ENCODE measurements at regions not wholly inside any gene's neighbourhood (a gene's known extent, or its start where the extent isn't known, plus 50 kb on each side); places are given as distances from the start of the nearest gene placed in this dataset.

GRCh38 chr14:25895740-25896139 is 702.1 kb downstream of the NOVA1 start:
- ATAC-seq (no peak), DNase-seq (no peak)
- Mint-ChIP-seq H3K4me3 (no peak overlapping the region), H3K27me3 (no peaks in the 10 kb centered on the region), H3K27ac (no peak overlapping the region), H3K9me3 (peaks cover 10% of the 10 kb centered on the region), H3K4me1 (no peaks in the 10 kb centered on the region), H3K36me3 (ENCODE audit: low read depth) (no peaks in the 10 kb centered on the region)

GRCh38 chr14:25887251-25887878 is 710.5 kb downstream of the NOVA1 start:
- H3K9me3 Mint-ChIP-seq = peaks cover 13% of the 10 kb centered on the region
- DNase-seq (no peak), ATAC-seq (no peak)
- no peaks in the 10 kb centered on the region for H3K36me3 Mint-ChIP-seq (ENCODE audit: low read depth)
- H3K27me3 Mint-ChIP-seq = no peaks in the 10 kb centered on the region
- no peaks in the 10 kb centered on the region for H3K4me1 Mint-ChIP-seq
- no peak overlapping the region for H3K27ac Mint-ChIP-seq
- H3K4me3 Mint-ChIP-seq = no peak overlapping the region

DNA sequence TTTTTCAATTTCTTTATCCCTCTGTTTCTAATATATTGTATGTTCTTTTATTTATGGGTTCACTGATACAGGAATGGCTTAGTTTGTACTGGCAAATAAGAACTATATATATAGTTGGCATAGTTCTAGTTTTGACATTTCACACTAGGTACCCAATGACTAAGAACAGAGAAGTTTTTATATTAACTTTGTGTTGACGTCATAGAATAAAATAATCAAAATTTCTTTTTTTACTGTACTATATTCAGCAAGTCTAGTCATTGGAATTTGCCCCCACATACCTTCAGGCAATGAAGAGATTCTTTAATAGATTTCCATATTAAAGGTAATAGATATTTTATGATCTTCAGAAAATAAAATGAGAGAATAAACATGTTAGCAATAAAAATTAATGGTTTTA is 713.2 kb downstream of the NOVA1 start:
- Mint-ChIP-seq H3K27ac (no peak overlapping the region), H3K9me3 (peaks cover 9% of the 10 kb centered on the region), H3K4me3 (no peak overlapping the region), H3K36me3 (ENCODE audit: low read depth) (no peaks in the 10 kb centered on the region), H3K4me1 (no peaks in the 10 kb centered on the region), H3K27me3 (no peaks in the 10 kb centered on the region)
- DNase-seq (no peak), ATAC-seq (no peak)

- no peak overlapping the region for H3K27ac Mint-ChIP-seq
- DNase-seq = no peak
- H3K36me3 Mint-ChIP-seq (ENCODE audit: low read depth) = no peaks in the 10 kb centered on the region
- H3K4me1 Mint-ChIP-seq = no peaks in the 10 kb centered on the region
- no peak for ATAC-seq
- H3K9me3 Mint-ChIP-seq = peaks cover 9% of the 10 kb centered on the region
- H3K27me3 Mint-ChIP-seq = no peaks in the 10 kb centered on the region
- H3K4me3 Mint-ChIP-seq = no peak overlapping the region
Observed at GRCh38 chr14:25882899-25883298, 714.9 kb downstream of the NOVA1 start.

DNA sequence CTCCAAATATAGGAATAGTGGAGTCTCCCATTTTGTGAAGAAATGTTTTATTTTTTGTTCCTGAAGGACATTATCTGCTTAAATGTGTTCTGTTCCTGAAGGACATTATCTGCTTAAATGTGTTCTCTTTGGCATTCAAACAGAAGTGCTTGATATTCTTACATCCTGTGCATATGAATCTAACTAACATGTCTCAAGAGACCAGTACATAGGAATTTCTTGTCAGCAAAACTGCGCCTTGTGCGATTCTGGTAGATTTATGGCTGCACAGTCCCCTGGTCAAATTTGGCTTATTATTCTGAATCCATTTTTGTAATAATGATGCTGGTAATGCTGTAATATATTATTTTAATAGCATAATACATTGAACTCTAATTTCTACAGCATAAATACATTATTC is 722.4 kb downstream of the NOVA1 start:
- H3K4me3 Mint-ChIP-seq = no peak overlapping the region
- H3K27me3 Mint-ChIP-seq = no peaks in the 10 kb centered on the region
- no peak overlapping the region for H3K27ac Mint-ChIP-seq
- no peaks in the 10 kb centered on the region for H3K9me3 Mint-ChIP-seq
- DNase-seq (no peak), ATAC-seq (no peak)
- H3K36me3 Mint-ChIP-seq (ENCODE audit: low read depth) = no peaks in the 10 kb centered on the region
- H3K4me1 Mint-ChIP-seq = no peaks in the 10 kb centered on the region

DNA sequence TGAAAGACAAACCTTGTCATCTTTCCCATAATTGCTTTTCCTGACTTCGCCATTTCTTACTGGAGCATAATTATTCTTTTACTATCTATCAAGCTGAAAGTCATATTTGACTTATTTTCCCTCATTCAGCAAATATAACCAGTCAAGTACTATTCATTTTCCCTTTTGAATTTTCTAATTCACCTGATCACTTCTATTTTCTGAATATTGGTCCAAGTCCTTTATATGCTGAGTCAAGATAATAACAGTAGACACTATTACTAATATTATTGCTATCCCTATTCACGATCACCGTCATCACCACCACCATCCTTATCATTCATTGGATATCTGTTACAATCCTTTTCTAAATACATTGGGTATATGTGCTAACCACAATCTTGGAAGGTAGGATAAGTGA is 728.0 kb downstream of the NOVA1 start:
- DNase-seq (no peak), ATAC-seq (no peak)
- Mint-ChIP-seq H3K4me3 (no peak overlapping the region), H3K36me3 (ENCODE audit: low read depth) (no peaks in the 10 kb centered on the region), H3K27ac (no peak overlapping the region), H3K9me3 (peaks cover 6% of the 10 kb centered on the region), H3K27me3 (no peaks in the 10 kb centered on the region), H3K4me1 (no peaks in the 10 kb centered on the region)

DNA sequence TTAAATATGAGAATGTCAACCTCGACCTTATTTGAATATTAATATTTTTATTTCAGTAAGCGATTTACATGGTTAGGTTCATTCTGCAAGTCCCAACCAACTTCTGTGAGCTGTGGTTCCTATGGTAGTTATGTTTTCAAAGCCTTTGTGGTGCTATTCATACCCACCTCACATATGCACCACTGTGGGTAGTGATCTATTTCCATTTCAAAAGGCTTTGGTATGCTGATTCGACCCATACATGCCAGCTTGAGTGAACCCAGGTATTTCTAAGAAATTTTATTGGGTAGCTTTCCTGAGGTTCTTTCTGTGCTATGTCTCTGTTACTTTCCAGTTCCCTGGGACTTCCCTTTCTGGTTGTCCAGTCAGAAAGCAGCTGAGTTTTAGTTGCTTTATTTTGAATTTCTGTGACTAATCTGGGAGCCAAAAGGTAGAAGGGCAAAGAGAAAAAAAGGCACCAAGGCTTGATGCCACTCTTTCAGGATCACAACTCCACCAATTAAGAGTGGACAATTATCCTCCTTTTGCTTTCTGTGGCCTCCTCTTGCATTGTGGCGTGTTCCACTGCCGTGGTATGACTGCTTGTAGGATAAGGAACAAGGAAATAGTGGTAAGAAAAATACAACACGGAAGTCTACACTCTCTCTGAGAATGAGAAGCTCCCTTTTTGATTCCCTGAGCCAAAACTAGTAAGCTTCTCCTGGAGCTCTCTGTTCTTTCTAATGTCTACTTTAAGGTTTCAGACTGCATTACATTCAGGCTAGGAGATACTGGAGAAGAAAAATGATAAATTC is 729.1 kb downstream of the NOVA1 start:
- Mint-ChIP-seq H3K4me1 (no peaks in the 10 kb centered on the region), H3K36me3 (ENCODE audit: low read depth) (no peaks in the 10 kb centered on the region), H3K9me3 (peaks cover 6% of the 10 kb centered on the region), H3K4me3 (no peak overlapping the region), H3K27ac (no peak overlapping the region), H3K27me3 (no peaks in the 10 kb centered on the region)
- ATAC-seq (no peak), DNase-seq (no peak)

DNA sequence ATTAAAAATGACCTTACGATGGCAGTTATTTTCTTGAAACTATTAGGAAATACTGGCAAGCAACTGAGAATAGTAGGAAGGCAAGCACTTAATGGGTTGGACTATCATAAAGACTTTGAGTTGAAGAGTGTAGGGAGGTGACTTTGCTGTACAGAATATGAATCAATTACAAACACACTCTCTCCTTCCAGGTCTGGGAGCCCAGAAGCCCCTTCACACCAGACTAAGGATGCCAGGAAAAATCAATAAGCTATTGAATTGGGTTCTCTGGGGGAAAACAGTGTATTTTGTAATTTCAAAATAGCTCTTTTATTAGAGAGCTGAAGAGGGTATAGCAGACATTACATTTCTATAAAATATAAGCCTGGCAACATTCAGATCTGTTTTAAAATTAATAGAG is 736.4 kb downstream of the NOVA1 start:
- Mint-ChIP-seq H3K27me3 (no peaks in the 10 kb centered on the region), H3K9me3 (peaks cover 7% of the 10 kb centered on the region), H3K36me3 (ENCODE audit: low read depth) (no peaks in the 10 kb centered on the region)

DNA sequence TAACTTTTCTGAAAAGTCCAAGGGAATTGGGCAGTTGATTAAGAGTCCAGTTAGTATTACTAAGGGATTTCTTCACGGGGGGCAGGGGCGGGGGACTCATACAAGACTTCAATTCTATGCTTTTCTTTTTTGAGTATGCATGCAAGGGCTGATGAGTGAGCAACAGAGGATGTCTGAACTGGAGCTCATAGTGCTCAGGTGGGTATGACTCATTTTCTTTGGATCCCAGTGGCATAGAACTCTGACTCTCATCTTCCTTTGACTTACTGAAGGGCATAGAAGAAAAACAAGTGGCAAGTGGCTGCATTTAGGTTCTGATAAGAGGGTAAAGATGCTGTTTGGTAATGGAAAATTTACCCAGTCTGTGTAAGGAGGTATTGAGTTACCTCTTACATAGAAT is 749.2 kb downstream of the NOVA1 start:
- H3K9me3 Mint-ChIP-seq = peaks cover 7% of the 10 kb centered on the region
- no peak overlapping the region for H3K4me3 Mint-ChIP-seq
- H3K27ac Mint-ChIP-seq = no peak overlapping the region
- H3K4me1 Mint-ChIP-seq = no peaks in the 10 kb centered on the region
- H3K27me3 Mint-ChIP-seq = no peaks in the 10 kb centered on the region
- DNase-seq = no peak
- no peaks in the 10 kb centered on the region for H3K36me3 Mint-ChIP-seq (ENCODE audit: low read depth)
- no peak for ATAC-seq

More for the DNA sequence above, 736.4 kb downstream of the NOVA1 start:
- Mint-ChIP-seq H3K4me1 (no peaks in the 10 kb centered on the region), H3K27ac (no peak overlapping the region), H3K4me3 (no peak overlapping the region)
- no peak for DNase-seq
- no peak for ATAC-seq

DNA sequence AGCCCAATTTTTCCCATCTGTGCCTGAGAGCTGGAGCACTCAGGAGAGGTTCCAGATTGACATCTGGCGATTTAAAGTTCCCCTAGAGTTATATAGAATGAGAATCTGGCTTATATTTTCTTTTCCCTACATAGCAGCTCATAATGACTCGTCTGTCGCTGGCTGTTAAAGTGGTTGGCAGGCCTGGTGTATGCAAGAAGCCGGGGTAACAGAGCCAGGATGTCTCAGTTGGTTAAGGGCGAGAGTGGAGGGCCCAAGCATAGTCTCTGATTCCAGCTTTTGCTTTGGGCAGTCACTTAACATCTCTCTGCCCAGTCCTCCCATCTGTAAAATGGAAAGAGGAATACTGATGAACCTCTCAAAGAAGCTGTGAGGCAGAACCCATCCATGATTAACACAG is 751.6 kb downstream of the NOVA1 start:
- Mint-ChIP-seq H3K9me3 (peaks cover 7% of the 10 kb centered on the region), H3K4me1 (no peaks in the 10 kb centered on the region), H3K27ac (no peak overlapping the region), H3K36me3 (ENCODE audit: low read depth) (no peaks in the 10 kb centered on the region), H3K27me3 (no peaks in the 10 kb centered on the region), H3K4me3 (no peak overlapping the region)
- no peak for ATAC-seq
- no peak for DNase-seq

- ATAC-seq (no peak), DNase-seq (no peak)
- Mint-ChIP-seq H3K9me3 (no peaks in the 10 kb centered on the region), H3K27me3 (no peaks in the 10 kb centered on the region), H3K27ac (no peak overlapping the region), H3K36me3 (ENCODE audit: low read depth) (no peaks in the 10 kb centered on the region), H3K4me1 (no peaks in the 10 kb centered on the region), H3K4me3 (no peak overlapping the region)
Observed at GRCh38 chr14:25843481-25844470, 754.1 kb downstream of the NOVA1 start.

GRCh38 chr14:25841226-25841625 is 756.6 kb downstream of the NOVA1 start:
- peaks cover 6% of the 10 kb centered on the region for H3K9me3 Mint-ChIP-seq
- ATAC-seq (no peak), DNase-seq (no peak)
- no peaks in the 10 kb centered on the region for H3K27me3 Mint-ChIP-seq
- H3K27ac Mint-ChIP-seq = no peak overlapping the region
- no peaks in the 10 kb centered on the region for H3K36me3 Mint-ChIP-seq (ENCODE audit: low read depth)
- H3K4me3 Mint-ChIP-seq = no peak overlapping the region
- H3K4me1 Mint-ChIP-seq = no peaks in the 10 kb centered on the region

DNA sequence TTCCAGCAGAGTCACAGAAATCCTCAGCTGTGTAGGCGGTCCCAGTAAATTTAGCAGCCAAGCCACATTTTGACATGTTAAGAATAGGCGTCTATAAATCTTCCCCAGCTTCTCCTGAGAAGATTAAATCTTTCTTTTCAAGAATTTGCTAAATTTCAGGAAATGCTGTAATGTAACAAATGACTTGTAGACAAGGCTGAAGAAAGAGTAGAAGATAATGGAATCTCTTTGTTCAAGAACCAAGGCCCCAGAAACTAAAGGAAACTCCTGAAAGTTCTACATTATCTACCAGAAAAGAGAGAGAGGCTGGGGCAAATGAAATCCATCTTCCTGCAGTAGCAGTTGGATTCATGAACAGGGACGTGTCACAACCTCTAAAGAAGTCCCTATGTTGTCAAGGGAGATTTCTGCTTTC is 760.3 kb downstream of the NOVA1 start:
- no peaks in the 10 kb centered on the region for H3K27me3 Mint-ChIP-seq

GRCh38 chr14:25836636-25837035 is 761.2 kb downstream of the NOVA1 start:
- H3K4me3 Mint-ChIP-seq = no peak overlapping the region
- ATAC-seq = no peak
- no peaks in the 10 kb centered on the region for H3K27me3 Mint-ChIP-seq
- H3K27ac Mint-ChIP-seq = no peak overlapping the region
- no peaks in the 10 kb centered on the region for H3K36me3 Mint-ChIP-seq (ENCODE audit: low read depth)
- H3K9me3 Mint-ChIP-seq = peaks cover 9% of the 10 kb centered on the region
- H3K4me1 Mint-ChIP-seq = no peaks in the 10 kb centered on the region
- no peak for DNase-seq

More for the DNA sequence above, 760.3 kb downstream of the NOVA1 start:
- Mint-ChIP-seq H3K4me1 (no peaks in the 10 kb centered on the region), H3K27ac (no peak overlapping the region), H3K4me3 (no peak overlapping the region), H3K36me3 (ENCODE audit: low read depth) (no peaks in the 10 kb centered on the region), H3K9me3 (peaks cover 9% of the 10 kb centered on the region)
- no peak for DNase-seq
- no peak for ATAC-seq

Data from activated naive CD8-positive, alpha-beta T cell treated with anti-CD3 and anti-CD28 coated beads, Interleukin-2, amount 50 U/mL, for 24 hours (primary cell).